ENCODE measurements at regions not wholly inside any gene's neighbourhood (a gene's known extent, or its start where the extent isn't known, plus 50 kb on each side); places are given as distances from the start of the nearest gene placed in this dataset.
A peak's percentile ranks its signal among the peaks of the same experiment; 100 is the strongest.

DNA sequence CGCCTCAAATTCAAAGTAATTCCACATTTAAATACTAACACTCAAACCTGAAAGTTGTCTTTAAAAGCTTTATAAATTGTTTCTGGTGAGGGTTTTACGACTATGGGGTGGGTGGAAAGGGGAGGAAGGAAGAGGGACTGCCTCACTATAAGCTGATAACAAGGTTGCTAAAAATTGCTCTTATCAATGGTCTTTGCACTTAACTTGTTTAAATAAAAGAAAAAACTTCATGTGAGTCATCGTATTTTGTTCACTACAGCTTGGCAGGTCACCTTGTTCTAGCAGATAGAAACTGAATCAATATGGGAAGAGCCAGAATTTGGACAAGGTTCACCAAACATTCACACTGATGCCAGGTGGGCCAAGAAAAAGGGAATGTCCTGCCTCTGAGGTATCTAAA lies 129.2 kb downstream of the TES start:
- in situ Hi-C loops (cut with HindIII; ENCODE audit: low pct_unique_long_range_greater_than_20kb, low sequenced_read_pairs), result no loop called here
- DNase-seq (ENCODE audit: low read depth), result no peak

DNA sequence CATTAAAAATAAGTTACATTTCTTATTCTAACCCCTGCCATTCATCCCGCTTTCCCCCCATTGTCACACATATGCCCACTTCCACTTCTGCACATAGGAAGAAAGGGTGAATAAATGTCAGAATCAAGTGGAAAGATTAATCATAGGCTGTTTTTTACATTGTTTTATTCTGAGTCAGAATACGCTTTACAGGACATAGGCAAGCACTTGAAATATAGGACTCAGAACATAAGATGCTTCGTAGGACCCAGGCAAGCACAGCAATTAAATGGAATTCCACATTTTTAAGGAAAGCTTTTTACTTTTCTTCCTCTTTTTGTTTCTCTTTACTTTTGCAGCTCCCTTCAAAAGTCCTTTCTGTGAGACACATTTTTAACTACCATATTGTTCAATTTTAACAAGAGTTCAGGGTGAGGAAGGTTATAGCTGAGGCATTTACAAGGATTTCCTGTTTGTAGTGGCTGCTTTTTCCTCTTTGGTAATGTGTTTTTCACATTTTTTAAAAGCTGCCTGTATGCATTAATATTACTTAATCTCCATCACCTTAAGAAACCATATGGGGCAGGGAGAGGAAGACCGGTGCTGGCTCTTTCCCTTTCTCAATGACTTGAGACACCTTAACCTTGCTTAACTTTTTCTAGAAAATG lies 130.0 kb downstream of the TES start:
- in situ Hi-C loops (cut with HindIII; ENCODE audit: low pct_unique_long_range_greater_than_20kb, low sequenced_read_pairs), result no loop called here
- DNase-seq (ENCODE audit: low read depth), result no peak

DNA sequence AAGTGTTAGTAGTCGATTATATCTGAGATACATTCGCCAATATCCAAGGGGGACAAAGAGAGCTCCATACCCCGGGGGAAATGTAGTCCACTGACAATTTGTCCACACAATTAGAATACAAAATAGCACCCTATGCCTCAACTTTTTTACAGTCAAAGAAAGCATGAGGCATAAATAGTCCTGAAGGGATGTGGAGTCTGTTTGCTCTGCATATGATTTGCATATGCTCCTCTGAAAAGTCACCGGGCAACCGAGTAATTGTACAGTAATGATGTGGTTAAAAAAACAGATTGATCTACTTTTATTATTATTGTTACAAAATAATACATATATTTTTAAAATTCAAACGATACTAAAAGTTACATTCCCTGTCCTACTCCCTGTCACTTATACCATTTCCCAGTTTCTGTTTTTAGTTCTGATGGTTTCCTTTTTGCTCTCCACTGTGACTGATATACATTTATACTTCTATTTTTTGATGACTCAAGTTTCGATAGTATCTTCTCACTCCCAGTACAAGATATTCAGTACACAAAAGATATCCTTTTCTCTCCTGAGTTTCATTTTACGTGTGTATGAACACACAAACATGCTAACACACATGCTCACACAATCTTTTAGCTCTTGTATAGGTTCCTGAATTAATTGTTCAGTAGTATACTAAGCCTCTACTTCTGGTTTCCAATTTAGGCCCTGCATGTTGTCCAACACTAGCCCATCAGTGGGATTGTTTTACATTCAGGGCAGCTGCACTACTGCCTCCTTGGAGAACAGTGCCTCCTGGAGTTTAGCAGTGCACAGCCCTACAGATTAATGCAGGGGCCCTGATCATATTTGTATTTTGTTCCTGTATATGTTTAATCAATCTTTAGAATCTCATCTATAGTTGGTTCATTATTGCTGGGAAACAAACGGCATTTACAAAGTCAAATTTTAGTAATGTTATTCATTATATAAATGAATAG lies 130.9 kb downstream of the TES start:
- DNase-seq (ENCODE audit: low read depth), result no peak
- in situ Hi-C loops (cut with HindIII; ENCODE audit: low pct_unique_long_range_greater_than_20kb, low sequenced_read_pairs), result no loop called here

DNA sequence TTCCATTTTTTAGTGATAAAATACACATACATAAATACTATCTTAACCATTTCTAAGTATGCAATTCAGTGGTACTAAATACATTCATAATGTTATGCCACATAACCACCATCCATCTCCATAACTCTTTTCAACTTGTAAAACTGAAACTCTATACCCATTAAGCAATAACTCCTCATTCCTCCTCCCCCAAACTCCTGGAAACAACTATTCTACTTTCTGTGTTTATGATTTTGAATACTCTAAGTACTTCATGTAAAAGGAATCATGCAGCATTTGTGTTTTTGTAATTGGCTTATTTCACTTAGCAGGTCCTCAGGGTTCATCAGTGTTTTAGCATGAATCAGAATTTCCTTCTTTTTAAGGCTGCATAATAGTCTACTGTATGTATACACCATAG lies 131.8 kb downstream of the TES start:
- no peak for DNase-seq (ENCODE audit: low read depth)
- in situ Hi-C loops (cut with HindIII; ENCODE audit: low pct_unique_long_range_greater_than_20kb, low sequenced_read_pairs), result no loop called here

DNA sequence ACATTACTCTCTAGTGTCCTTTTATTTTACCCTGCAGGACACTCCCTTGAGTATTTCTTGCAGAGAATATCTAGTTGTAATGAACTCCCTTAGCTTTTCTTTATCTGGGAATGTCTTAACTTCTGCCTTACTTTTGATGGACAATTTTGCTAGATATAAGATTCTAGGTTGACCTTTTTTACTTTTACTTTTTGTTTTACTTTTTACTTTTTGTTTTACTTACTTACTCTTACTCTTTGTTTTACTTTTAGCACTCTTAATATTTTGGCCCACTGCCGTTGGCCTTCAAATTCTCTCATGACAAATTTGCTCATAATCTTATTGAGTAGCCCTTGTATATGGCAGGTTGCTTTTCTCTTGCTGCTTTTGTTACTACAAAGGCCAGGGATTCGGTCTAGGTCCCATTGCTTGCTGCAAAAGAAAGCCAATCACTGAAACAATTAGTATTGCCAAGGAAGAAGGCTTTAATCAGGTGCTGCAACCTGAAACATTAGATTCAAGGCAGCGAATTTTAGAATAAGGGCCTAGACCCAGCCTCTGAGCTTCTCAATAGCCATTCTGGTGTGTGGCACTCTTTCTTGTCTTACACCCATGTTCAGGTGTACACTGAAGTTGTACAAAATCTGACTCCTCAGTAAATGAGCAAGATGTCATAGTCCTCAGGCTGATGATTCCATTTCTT lies 137.0 kb downstream of the TES start:
- no peak for DNase-seq (ENCODE audit: low read depth)
- in situ Hi-C loops (cut with HindIII; ENCODE audit: low pct_unique_long_range_greater_than_20kb, low sequenced_read_pairs), result no loop called here

DNA sequence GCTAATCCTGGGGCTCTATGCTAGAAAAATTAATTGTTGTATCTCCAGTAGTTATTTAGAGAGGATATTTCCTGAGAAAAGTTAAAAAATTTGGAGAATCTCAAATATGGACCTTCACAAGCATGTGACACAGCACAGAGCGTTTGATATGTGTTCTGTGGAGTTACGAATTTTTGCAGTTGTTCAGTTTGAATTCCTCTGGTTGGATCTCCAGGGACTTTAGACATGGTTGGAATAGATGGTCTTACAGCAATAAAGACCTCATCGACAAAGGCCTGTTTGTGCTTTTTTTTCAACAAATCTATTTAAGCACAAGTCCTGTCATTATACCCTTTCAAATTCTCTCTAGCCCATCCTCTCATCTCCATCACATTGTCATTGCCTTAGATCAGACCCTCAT lies 138.0 kb downstream of the TES start:
- in situ Hi-C loops (cut with HindIII; ENCODE audit: low pct_unique_long_range_greater_than_20kb, low sequenced_read_pairs), result no loop called here
- no peak for DNase-seq (ENCODE audit: low read depth)

DNA sequence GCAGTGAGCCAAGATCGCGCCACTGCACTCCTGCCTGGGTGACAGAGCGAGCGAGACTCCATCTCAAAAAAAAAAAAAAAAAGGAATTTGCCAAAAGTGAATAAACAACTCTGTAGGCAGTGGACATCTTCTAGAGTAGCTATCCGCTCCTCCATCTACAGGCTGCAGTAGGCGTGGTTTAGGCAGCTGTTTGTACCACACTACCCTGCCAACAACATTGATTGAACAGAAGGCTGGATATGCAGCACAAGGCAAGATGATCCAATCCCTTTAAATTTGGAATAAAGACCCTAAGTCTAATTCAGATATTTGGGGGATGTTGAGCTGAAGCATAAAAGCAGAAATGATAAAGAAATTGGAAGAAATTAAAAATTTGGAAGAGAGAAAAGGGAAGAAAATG lies 141.6 kb downstream of the TES start:
- no peak for DNase-seq (ENCODE audit: low read depth)
- in situ Hi-C loops (cut with HindIII; ENCODE audit: low pct_unique_long_range_greater_than_20kb, low sequenced_read_pairs), result no loop called here

DNA sequence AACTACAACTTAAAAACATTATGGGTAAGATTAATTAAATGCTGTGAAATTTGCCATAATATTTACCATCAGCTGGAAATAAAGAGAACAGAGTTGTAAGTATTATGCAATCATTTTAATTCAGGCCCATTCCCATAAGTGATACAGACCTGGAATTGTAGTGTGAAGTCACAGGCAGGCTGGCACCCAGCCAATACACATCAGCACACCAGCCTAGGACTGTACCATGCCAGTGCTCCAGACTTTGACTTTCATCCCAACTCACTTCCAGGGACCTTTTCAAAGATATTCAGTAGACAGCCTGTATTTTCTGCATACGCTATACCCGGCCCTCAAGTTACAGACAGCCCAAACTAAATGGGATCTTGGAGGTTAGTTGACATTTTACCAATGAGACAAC lies 143.3 kb downstream of the TES start:
- DNase-seq (ENCODE audit: low read depth), result no peak
- in situ Hi-C loops (cut with HindIII; ENCODE audit: low pct_unique_long_range_greater_than_20kb, low sequenced_read_pairs), result no loop called here

DNA sequence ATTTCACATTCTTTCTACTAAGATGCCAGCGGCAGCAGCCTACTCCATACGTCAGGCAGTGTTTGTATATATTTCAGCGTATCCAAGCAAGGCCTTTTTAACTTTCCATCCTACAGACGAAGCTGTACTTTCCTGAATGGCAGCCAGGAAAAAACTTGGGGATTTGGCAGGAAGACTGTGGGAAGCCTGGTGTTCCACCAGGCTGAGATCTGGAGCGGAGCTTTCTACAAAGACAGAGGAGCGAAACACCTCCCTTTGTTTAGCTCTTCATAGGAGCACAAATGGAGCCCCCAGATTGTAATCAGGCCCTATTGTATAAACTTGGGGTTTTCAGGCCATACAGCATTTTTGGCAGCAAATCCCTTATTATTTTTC lies 143.8 kb downstream of the TES start:
- in situ Hi-C loops (cut with HindIII; ENCODE audit: low pct_unique_long_range_greater_than_20kb, low sequenced_read_pairs), result no loop called here
- DNase-seq (ENCODE audit: low read depth), result no peak

DNA sequence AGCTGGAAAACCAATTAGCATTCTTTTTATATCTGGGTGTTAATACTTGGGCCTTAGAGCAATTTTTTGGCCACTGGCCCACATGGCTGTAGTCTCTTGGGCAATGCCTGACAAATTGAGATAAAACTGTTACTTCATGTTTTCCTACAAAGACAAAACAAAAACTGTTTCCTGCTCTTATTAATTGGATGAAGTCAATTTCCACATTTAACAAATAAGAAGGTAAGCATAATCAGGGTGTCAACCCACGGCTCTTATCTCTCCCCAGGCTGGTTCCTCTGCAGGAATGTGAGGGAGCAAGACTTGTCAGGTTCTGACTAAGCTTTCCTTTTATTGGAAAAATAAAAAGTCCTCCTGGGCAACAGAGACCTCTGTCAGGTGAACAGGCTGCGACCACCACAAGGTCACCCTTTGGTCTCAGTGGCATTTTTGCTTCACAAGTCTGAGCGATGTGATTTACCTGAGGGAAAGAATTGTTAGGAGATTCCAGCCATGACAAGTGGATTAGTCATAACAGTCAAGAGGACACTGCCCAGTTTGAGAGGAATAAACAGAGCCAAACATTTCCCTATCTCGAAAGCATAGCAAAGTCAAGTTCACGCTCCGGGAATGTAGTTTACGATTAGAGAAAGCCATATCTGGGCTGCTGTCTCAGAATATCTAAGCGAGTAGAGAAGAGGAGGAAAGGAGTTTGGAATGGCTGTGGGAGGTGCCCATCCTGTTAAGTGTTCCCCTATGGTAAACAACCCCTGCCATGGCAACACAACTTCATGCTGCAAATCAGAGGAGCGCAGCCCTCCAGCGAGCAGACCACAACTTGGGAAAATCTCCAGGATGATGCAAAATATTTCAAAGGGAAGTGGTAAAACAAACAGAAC lies 144.4 kb downstream of the TES start:
- in situ Hi-C loops (cut with HindIII; ENCODE audit: low pct_unique_long_range_greater_than_20kb, low sequenced_read_pairs), result no loop called here
- peak; percentile 98 for DNase-seq (ENCODE audit: low read depth)

DNA sequence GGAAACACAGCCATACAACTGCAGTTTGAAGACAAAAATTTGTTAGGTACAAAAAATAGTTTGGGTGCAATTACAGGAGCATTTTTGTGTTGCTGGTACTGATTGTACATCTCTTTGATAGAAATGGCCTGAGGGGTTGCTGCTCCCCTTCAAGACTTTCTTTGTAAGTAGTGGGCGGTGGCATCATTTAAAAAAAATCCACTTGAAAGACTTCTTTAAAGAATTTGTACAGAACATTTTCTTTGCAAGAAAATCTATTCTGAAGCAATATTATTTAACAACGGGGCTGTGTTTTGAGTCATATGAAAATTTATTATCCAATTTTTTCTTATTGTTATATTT lies 144.1 kb upstream of the CAV2 start:
- no peak for DNase-seq (ENCODE audit: low read depth)
- in situ Hi-C loops (cut with HindIII; ENCODE audit: low pct_unique_long_range_greater_than_20kb, low sequenced_read_pairs), result no loop called here

DNA sequence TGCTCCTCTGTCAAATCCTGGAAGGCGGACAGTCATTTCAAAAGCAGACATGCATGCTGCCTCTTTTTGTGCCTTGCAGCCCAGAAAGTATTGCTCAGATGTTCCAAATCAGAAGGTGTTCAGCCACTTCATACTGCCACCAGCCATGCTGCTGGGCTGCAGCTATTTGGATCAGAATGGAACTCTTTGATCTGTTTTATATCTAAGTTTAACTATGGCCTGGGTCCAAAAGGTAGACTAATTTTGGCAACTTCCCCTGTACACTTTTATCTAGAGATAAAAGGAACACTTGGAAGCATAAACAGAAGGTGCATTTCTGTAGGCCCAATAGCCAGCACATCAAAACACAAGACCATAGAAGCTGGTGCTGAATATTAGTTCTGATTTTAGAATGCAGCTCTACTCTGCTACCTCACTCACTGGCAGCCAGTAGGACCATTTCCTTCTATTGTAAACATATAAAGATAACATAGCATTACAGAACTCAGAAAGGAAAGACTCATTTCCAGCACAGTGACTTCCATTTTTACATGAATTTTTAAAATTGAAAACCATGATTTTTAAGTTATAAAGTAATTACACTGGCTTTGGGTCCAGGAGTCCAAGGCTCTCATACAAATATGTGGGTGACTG lies 143.1 kb upstream of the CAV2 start:
- in situ Hi-C loops (cut with HindIII; ENCODE audit: low pct_unique_long_range_greater_than_20kb, low sequenced_read_pairs), result no loop called here
- DNase-seq (ENCODE audit: low read depth), result peak; percentile 2

DNA sequence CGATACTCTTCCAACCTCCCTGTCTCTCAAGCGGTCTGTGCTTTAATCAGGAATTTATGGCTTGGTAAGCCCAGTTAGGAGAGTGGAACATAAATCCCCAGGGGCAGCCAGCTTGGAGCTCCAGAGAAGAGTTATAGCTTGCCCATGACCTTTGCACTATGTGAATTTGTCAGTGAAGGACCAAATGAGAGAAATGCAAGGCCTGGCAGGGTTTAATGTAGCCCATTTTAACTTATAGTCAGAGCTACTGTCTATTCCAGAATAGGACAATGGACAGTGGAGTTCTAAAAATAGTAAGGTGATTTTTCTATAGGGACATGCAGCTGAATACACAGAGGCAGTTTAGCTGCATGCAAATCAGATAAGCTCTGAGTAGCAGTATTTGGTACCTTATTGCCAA lies 142.6 kb upstream of the CAV2 start:
- in situ Hi-C loops (cut with HindIII; ENCODE audit: low pct_unique_long_range_greater_than_20kb, low sequenced_read_pairs), result no loop called here
- DNase-seq (ENCODE audit: low read depth), result peak; percentile 10

DNA sequence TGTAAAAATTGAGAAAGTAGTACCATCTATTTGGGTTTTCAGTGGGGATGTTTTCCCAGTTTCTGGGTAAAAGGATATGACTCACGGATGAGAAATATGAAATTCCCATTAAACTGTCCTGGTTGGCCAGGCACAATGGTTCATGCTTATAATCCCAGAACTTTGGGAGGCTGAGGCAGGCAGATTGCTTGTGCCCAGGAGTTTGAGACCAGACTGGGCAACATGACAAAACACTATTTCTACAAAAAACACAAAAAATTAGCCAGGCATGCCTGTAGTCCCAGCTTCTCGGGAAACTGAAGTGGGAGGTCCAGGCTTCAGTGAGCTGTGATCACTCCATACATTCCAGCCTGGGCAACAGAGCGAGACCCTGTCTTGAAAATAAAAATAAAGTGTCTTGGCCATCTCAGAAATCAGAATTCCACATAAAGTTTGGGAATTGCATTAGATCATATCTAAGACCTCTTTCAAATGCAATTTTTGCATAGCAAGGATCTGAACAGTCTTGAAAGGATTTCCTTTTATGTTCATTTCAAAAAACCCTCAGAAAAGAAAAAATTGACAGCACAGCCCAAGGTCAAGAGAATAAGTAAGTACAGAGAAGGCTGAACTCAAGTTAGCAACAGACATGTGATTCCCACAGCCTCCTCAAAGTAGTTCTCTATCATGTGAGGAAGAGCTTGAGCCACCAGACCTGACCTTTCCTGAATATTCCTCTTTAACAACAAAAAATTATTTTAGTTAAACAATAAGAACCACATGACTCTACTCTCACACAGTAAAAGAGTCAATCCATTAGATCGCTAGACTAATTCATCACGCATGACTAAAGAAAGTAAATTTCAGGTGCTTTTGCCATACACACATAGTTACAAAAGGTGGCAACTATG lies 141.5 kb upstream of the CAV2 start:
- DNase-seq (ENCODE audit: low read depth), result peak; percentile 78
- in situ Hi-C loops (cut with HindIII; ENCODE audit: low pct_unique_long_range_greater_than_20kb, low sequenced_read_pairs), result no loop called here

DNA sequence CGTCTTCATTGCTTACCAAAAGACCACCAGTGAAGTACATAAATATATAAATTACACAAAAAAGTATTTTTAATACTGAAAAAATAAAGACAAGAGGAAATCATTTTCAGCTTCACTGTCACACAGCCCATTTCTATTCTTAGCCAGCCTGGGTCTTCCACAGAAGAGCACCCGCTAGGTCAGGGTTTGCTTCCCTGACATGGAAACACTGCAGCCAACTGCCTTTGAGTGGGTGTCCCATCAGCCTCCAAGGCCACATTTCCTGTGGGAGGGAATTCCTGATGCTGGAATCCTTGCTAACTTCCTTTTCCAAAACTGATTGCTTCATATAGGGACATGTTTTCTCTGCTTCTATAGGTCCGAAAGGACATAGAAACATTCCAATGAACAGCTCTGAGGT lies 137.8 kb upstream of the CAV2 start:
- in situ Hi-C loops (cut with HindIII; ENCODE audit: low pct_unique_long_range_greater_than_20kb, low sequenced_read_pairs), result no loop called here
- DNase-seq (ENCODE audit: low read depth), result no peak

DNA sequence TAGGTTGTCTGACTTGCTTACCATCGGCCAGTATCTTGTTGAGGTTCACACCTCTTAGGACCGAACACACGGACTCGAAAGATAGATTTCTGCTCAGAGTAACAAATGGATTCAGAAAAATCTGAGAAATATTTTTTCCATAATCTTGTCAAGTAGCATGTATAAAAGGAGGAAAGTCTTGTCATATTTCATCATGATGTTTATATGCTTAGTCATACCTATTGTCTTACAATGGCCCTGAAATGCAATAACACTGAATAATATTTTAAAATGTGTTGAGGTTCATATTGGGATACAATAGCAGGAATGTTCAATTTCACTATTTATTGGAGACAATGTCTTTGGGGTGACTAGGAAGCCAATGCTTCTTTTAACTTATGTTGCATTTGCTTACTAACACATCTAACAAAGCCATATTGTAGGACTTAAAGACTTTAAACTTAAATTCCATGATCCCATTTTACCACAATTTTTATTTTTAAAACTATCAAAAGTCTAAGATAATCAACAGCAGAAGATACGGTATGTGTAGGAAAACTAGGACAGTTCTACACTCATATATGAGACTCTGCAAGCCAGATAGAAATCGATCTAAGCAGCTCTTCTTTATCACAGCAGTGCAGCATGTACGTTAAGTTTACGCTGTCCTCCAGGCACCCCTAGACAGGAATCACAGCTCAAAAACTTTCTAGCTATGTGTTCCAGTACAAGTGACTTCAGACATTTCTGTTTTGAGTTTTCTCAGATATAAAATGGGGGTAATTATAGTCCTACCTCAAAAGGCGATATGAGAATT lies 135.7 kb upstream of the CAV2 start:
- in situ Hi-C loops (cut with HindIII; ENCODE audit: low pct_unique_long_range_greater_than_20kb, low sequenced_read_pairs), result no loop called here
- no peak for DNase-seq (ENCODE audit: low read depth)

DNA sequence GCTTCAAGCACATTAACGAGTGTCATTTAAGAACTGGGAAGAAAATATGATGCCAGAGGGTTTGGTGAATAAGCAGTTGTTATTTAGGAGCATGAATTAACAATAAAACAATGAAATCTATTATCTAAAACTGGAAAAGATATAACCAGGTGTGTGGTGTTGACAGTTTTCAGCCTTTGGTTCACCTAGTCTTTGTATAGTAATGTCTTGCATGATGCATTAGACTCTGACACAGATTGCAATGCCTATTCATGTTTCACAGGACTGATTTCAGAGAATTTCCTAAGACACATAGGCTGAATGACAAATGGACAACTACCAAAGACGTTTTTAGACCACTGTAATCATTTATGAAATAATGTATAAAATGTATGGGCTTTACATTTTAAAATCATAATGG lies 135.1 kb upstream of the CAV2 start:
- in situ Hi-C loops (cut with HindIII; ENCODE audit: low pct_unique_long_range_greater_than_20kb, low sequenced_read_pairs), result no loop called here

More for the DNA sequence above, 135.1 kb upstream of the CAV2 start:
- no peak for DNase-seq (ENCODE audit: low read depth)

Data from Caki2 (cell line).